ENCODE measurements at regions not wholly inside any gene's neighbourhood (a gene's known extent, or its start where the extent isn't known, plus 50 kb on each side); places are given as distances from the start of the nearest gene placed in this dataset.

- no peak overlapping the region for H3K4me3 Mint-ChIP-seq (ENCODE audit: unreplicated experiment)
- peaks cover 13% of the 10 kb centered on the region for H3K4me1 ChIP-seq (ENCODE audit: insufficient read depth, low read length)
- H3K9me3 Mint-ChIP-seq (ENCODE audit: unreplicated experiment): no peaks in the 10 kb centered on the region
- H3K27ac ChIP-seq (ENCODE audit: low read depth, low read length): no peak overlapping the region
- no peaks in the 10 kb centered on the region for H3K9me3 ChIP-seq (ENCODE audit: insufficient read depth, low read depth, low read length)
- H3K4me2 ChIP-seq (ENCODE audit: low read length): peak overlapping the region; percentile 85
- no peaks in the 10 kb centered on the region for H3K36me3 Mint-ChIP-seq (ENCODE audit: low read depth, unreplicated experiment)
- H3K27me3 ChIP-seq (ENCODE audit: insufficient read depth, low read length): no peaks in the 10 kb centered on the region
- H3K4me3 ChIP-seq (ENCODE audit: insufficient read depth, low read depth, low read length): no peak overlapping the region
- H2AFZ ChIP-seq (ENCODE audit: low read depth, low read length): peak overlapping the region; percentile 88
- H3K4me1 Mint-ChIP-seq (ENCODE audit: low read depth, unreplicated experiment): peaks cover 12% of the 10 kb centered on the region
- no peaks in the 10 kb centered on the region for H3K27me3 Mint-ChIP-seq (ENCODE audit: low read depth, unreplicated experiment)
- H3K79me2 ChIP-seq (ENCODE audit: insufficient read depth, low read length): no peaks in the 10 kb centered on the region
- peak overlapping the region; percentile 64 for H3K9ac ChIP-seq (ENCODE audit: low read length)
- TF ChIP-seq CTCF (IDR thresholded peaks at IDR 0.05; ENCODE audit: insufficient read depth, low read depth, low read length): no peak
- no peak for TF ChIP-seq EZH2 (IDR thresholded peaks at IDR 0.05; ENCODE audit: insufficient read depth, low read length)
- no peak overlapping the region for H3K27ac Mint-ChIP-seq (ENCODE audit: unreplicated experiment)
- H3K36me3 ChIP-seq (ENCODE audit: insufficient read depth, low read length): no peaks in the 10 kb centered on the region
- H4K20me1 ChIP-seq (ENCODE audit: insufficient read depth, low read length): no peaks in the 10 kb centered on the region
- DNase-seq (ENCODE audit: low read depth) (no peak), FAIRE-seq (no peak)
Measured at GRCh38 chr13:50513300-50513877, 330.1 kb downstream of the DLEU7 start.

- peaks cover 18% of the 10 kb centered on the region for H3K4me1 Mint-ChIP-seq (ENCODE audit: low read depth, unreplicated experiment)
- Histone ChIP-seq H3K36me3 (ENCODE audit: insufficient read depth, low read length) (no peaks in the 10 kb centered on the region), H3K27ac (ENCODE audit: low read depth, low read length) (no peak overlapping the region), H2AFZ (ENCODE audit: low read depth, low read length) (no peak overlapping the region), H3K9ac (ENCODE audit: low read length) (no peak overlapping the region), H3K27me3 (ENCODE audit: insufficient read depth, low read length) (no peaks in the 10 kb centered on the region), H3K4me3 (ENCODE audit: insufficient read depth, low read depth, low read length) (no peak overlapping the region), H3K4me2 (ENCODE audit: low read length) (no peak overlapping the region), H3K4me1 (ENCODE audit: insufficient read depth, low read length) (peaks cover 11% of the 10 kb centered on the region), H4K20me1 (ENCODE audit: insufficient read depth, low read length) (no peaks in the 10 kb centered on the region), H3K79me2 (ENCODE audit: insufficient read depth, low read length) (no peaks in the 10 kb centered on the region), H3K9me3 (ENCODE audit: insufficient read depth, low read depth, low read length) (no peaks in the 10 kb centered on the region)
- H3K4me3 Mint-ChIP-seq (ENCODE audit: unreplicated experiment): no peak overlapping the region
- H3K27ac Mint-ChIP-seq (ENCODE audit: unreplicated experiment): no peak overlapping the region
- FAIRE-seq (no peak), DNase-seq (ENCODE audit: low read depth) (no peak)
- no peaks in the 10 kb centered on the region for H3K27me3 Mint-ChIP-seq (ENCODE audit: low read depth, unreplicated experiment)
- H3K36me3 Mint-ChIP-seq (ENCODE audit: low read depth, unreplicated experiment): no peaks in the 10 kb centered on the region
- no peaks in the 10 kb centered on the region for H3K9me3 Mint-ChIP-seq (ENCODE audit: unreplicated experiment)
- TF ChIP-seq CTCF (IDR thresholded peaks at IDR 0.05; ENCODE audit: insufficient read depth, low read depth, low read length) (no peak), EZH2 (IDR thresholded peaks at IDR 0.05; ENCODE audit: insufficient read depth, low read length) (no peak)
Measured at GRCh38 chr13:50514249-50514648, 329.2 kb downstream of the DLEU7 start.

- no peak overlapping the region for H3K4me3 Mint-ChIP-seq (ENCODE audit: unreplicated experiment)
- Histone ChIP-seq H3K9me3 (ENCODE audit: insufficient read depth, low read depth, low read length) (no peaks in the 10 kb centered on the region), H3K27me3 (ENCODE audit: insufficient read depth, low read length) (no peaks in the 10 kb centered on the region), H3K27ac (ENCODE audit: low read depth, low read length) (no peak overlapping the region), H3K4me1 (ENCODE audit: insufficient read depth, low read length) (peaks cover under 1% of the 10 kb centered on the region), H3K4me3 (ENCODE audit: insufficient read depth, low read depth, low read length) (no peak overlapping the region), H3K79me2 (ENCODE audit: insufficient read depth, low read length) (no peaks in the 10 kb centered on the region), H4K20me1 (ENCODE audit: insufficient read depth, low read length) (no peaks in the 10 kb centered on the region), H3K9ac (ENCODE audit: low read length) (no peak overlapping the region), H3K36me3 (ENCODE audit: insufficient read depth, low read length) (no peaks in the 10 kb centered on the region), H3K4me2 (ENCODE audit: low read length) (no peak overlapping the region), H2AFZ (ENCODE audit: low read depth, low read length) (no peak overlapping the region)
- FAIRE-seq (no peak), DNase-seq (ENCODE audit: low read depth) (no peak)
- H3K27me3 Mint-ChIP-seq (ENCODE audit: low read depth, unreplicated experiment): no peaks in the 10 kb centered on the region
- H3K9me3 Mint-ChIP-seq (ENCODE audit: unreplicated experiment): no peaks in the 10 kb centered on the region
- H3K36me3 Mint-ChIP-seq (ENCODE audit: low read depth, unreplicated experiment): no peaks in the 10 kb centered on the region
- no peak for TF ChIP-seq EZH2 (IDR thresholded peaks at IDR 0.05; ENCODE audit: insufficient read depth, low read length)
- TF ChIP-seq CTCF (IDR thresholded peaks at IDR 0.05; ENCODE audit: insufficient read depth, low read depth, low read length): no peak
- H3K4me1 Mint-ChIP-seq (ENCODE audit: low read depth, unreplicated experiment): peaks cover 27% of the 10 kb centered on the region
- H3K27ac Mint-ChIP-seq (ENCODE audit: unreplicated experiment): peak overlapping the region; percentile 30
Measured at GRCh38 chr13:50518131-50518530, 325.4 kb downstream of the DLEU7 start.

Measured in astrocyte (in vitro differentiated cells and primary cell).